ENCODE measurements at regions not wholly inside any gene's neighbourhood (a gene's known extent, or its start where the extent isn't known, plus 50 kb on each side); places are given as distances from the start of the nearest gene placed in this dataset.

- TF ChIP-seq, protein P1, sequence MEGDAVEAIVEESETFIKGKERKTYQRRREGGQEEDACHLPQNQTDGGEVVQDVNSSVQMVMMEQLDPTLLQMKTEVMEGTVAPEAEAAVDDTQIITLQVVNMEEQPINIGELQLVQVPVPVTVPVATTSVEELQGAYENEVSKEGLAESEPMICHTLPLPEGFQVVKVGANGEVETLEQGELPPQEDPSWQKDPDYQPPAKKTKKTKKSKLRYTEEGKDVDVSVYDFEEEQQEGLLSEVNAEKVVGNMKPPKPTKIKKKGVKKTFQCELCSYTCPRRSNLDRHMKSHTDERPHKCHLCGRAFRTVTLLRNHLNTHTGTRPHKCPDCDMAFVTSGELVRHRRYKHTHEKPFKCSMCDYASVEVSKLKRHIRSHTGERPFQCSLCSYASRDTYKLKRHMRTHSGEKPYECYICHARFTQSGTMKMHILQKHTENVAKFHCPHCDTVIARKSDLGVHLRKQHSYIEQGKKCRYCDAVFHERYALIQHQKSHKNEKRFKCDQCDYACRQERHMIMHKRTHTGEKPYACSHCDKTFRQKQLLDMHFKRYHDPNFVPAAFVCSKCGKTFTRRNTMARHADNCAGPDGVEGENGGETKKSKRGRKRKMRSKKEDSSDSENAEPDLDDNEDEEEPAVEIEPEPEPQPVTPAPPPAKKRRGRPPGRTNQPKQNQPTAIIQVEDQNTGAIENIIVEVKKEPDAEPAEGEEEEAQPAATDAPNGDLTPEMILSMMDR (optimal IDR thresholded peaks at IDR 0.05 in 1 of 3, IDR thresholded peaks at IDR 0.05 in 1 of 3, conservative IDR thresholded peaks at IDR 0.05 in 1 of 3; ENCODE audit: extremely low read depth in 1 of 3, insufficient read depth in 2 of 3, low read length in 3 of 3) = no peak
- TF ChIP-seq EZH2 (IDR thresholded peaks at IDR 0.05; ENCODE audit: low read length) = no peak
Measured at GRCh38 chr2:54042897-54043620, 72.3 kb upstream of the PSME4 start.

Data from keratinocyte (primary cell).